ENCODE measurements at regions not wholly inside any gene's neighbourhood (a gene's known extent, or its start where the extent isn't known, plus 50 kb on each side); places are given as distances from the start of the nearest gene placed in this dataset.

GRCh38 chr7:46173476-46174195, 252.6 kb upstream of the IGFBP3 start:
- no peak for DNase-seq
- POLR2A ChIA-PET, result no interaction called here
- no peaks in the 10 kb centered on the region for H3K36me3 ChIP-seq (ENCODE audit: insufficient read depth, low read length)
- H3K27me3 Mint-ChIP-seq, result no peaks in the 10 kb centered on the region
- H3K27ac Mint-ChIP-seq, result no peak overlapping the region
- no peaks in the 10 kb centered on the region for H3K27me3 ChIP-seq (ENCODE audit: control insufficient read depth in 1 of 2, insufficient read depth in 2 of 2, low read length in 2 of 2)
- no peaks in the 10 kb centered on the region for H3K36me3 Mint-ChIP-seq (ENCODE audit: low read depth)
- no peak for ATAC-seq (ENCODE audit: poor library complexity)
- TF ChIP-seq, protein P1, sequence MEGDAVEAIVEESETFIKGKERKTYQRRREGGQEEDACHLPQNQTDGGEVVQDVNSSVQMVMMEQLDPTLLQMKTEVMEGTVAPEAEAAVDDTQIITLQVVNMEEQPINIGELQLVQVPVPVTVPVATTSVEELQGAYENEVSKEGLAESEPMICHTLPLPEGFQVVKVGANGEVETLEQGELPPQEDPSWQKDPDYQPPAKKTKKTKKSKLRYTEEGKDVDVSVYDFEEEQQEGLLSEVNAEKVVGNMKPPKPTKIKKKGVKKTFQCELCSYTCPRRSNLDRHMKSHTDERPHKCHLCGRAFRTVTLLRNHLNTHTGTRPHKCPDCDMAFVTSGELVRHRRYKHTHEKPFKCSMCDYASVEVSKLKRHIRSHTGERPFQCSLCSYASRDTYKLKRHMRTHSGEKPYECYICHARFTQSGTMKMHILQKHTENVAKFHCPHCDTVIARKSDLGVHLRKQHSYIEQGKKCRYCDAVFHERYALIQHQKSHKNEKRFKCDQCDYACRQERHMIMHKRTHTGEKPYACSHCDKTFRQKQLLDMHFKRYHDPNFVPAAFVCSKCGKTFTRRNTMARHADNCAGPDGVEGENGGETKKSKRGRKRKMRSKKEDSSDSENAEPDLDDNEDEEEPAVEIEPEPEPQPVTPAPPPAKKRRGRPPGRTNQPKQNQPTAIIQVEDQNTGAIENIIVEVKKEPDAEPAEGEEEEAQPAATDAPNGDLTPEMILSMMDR (IDR thresholded peaks at IDR 0.05), result no peak
- no peaks in the 10 kb centered on the region for H3K9me3 Mint-ChIP-seq
- H3K27ac ChIP-seq (ENCODE audit: low read depth in 1 of 2, low read length in 2 of 2), result no peak overlapping the region
- no peaks in the 10 kb centered on the region for H3K4me1 ChIP-seq (ENCODE audit: insufficient read depth, low read length)
- CTCF ChIA-PET, result no interaction called here
- no peak overlapping the region for H3K4me3 ChIP-seq (ENCODE audit: low read length)
- H3K4me3 Mint-ChIP-seq, result no peak overlapping the region
- H3K4me1 Mint-ChIP-seq (ENCODE audit: low read depth), result no peaks in the 10 kb centered on the region
- H3K9me3 ChIP-seq (ENCODE audit: control insufficient read depth in 1 of 2, insufficient read depth in 1 of 2, low read length in 2 of 2), result peaks cover 0 to 5% of the 10 kb centered on the region in 2 experiments
- intact Hi-C loops (cut with DNase I, micrococcal nuclease), result no loop called here

DNA sequence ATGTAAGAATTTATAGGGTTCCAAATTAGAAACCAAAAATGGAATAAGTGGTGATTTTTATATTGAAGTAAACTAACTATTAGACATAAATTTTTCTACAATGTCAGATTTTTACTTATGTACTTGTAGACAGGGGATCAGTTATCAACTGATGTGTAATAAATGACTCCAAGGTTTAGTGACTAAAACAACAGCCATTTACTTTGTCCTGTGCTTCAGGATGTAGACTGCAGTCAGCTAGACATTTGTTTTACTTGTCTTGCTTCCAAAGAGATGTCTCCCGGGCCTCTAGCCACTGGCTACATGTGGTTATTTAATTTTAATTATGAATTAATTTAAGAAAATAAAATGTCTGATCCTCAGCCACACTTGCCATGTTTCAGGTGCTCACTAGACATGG, 249.7 kb upstream of the IGFBP3 start:
- CTCF ChIA-PET, result interaction anchor here (1.0 kb wide), 1 partner anchor 33 kb away, joined by 3 read pairs; no protein-coding TSS in a partner anchor
- H3K27ac Mint-ChIP-seq, result no peak overlapping the region

DNA sequence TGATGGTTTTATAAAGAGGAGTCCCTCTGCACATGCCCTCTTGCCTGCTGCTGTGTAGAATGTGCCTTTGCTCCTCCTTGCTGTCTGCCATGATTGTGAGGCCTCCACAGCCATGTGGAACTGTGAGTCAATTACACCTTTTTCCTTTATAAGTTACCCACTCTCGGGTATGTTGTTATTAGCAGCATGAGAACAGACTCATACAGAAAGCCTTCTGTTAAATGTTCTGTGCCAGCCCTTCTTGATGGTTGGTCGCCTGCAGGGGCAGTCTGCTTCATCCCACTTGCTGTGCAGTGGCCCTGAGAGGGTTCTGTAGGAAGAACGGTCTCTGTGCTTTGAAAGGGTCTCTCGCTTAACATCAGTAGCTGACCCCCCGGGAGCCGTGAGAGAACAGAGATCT, 248.9 kb upstream of the IGFBP3 start:
- H3K27me3 ChIP-seq (ENCODE audit: control insufficient read depth in 1 of 2, insufficient read depth in 2 of 2, low read length in 2 of 2), result no peaks in the 10 kb centered on the region
- H3K9me3 ChIP-seq (ENCODE audit: control insufficient read depth in 1 of 2, insufficient read depth in 1 of 2, low read length in 2 of 2), result peaks cover 0 to 5% of the 10 kb centered on the region in 2 experiments
- TF ChIP-seq, protein P1 (IDR thresholded peaks at IDR 0.05), result no peak
- intact Hi-C loops (cut with DNase I, micrococcal nuclease), result no loop called here
- H3K36me3 ChIP-seq (ENCODE audit: insufficient read depth, low read length), result no peaks in the 10 kb centered on the region
- ChIA-PET CTCF (interaction anchor here (1.0 kb wide), 1 partner anchor 34 kb away, joined by 3 read pairs; no protein-coding TSS in a partner anchor), POLR2A (no interaction called here)
- no peaks in the 10 kb centered on the region for H3K36me3 Mint-ChIP-seq (ENCODE audit: low read depth)
- no peak for ATAC-seq (ENCODE audit: poor library complexity)
- H3K9me3 Mint-ChIP-seq, result no peaks in the 10 kb centered on the region
- H3K4me3 Mint-ChIP-seq, result no peak overlapping the region
- H3K27me3 Mint-ChIP-seq, result no peaks in the 10 kb centered on the region
- DNase-seq, result no peak
- no peak overlapping the region for H3K4me3 ChIP-seq (ENCODE audit: low read length)
- no peak overlapping the region for H3K27ac ChIP-seq (ENCODE audit: low read depth in 1 of 2, low read length in 2 of 2)
- H3K4me1 Mint-ChIP-seq (ENCODE audit: low read depth), result no peaks in the 10 kb centered on the region
- H3K27ac Mint-ChIP-seq, result no peak overlapping the region
- H3K4me1 ChIP-seq (ENCODE audit: insufficient read depth, low read length), result no peaks in the 10 kb centered on the region

More for the DNA sequence above, 249.7 kb upstream of the IGFBP3 start:
- no peaks in the 10 kb centered on the region for H3K9me3 Mint-ChIP-seq
- intact Hi-C loops (cut with DNase I, micrococcal nuclease), result no loop called here
- TF ChIP-seq, protein P1 (IDR thresholded peaks at IDR 0.05), result no peak
- peaks cover 0 to 5% of the 10 kb centered on the region in 2 experiments for H3K9me3 ChIP-seq (ENCODE audit: control insufficient read depth in 1 of 2, insufficient read depth in 1 of 2, low read length in 2 of 2)
- no peak overlapping the region for H3K27ac ChIP-seq (ENCODE audit: low read depth in 1 of 2, low read length in 2 of 2)
- ATAC-seq (ENCODE audit: poor library complexity) (no peak), DNase-seq (no peak)
- POLR2A ChIA-PET, result no interaction called here
- H3K27me3 Mint-ChIP-seq, result no peaks in the 10 kb centered on the region
- H3K4me1 Mint-ChIP-seq (ENCODE audit: low read depth), result no peaks in the 10 kb centered on the region
- H3K36me3 ChIP-seq (ENCODE audit: insufficient read depth, low read length), result no peaks in the 10 kb centered on the region
- no peak overlapping the region for H3K4me3 Mint-ChIP-seq
- H3K4me1 ChIP-seq (ENCODE audit: insufficient read depth, low read length), result no peaks in the 10 kb centered on the region
- H3K4me3 ChIP-seq (ENCODE audit: low read length), result no peak overlapping the region
- no peaks in the 10 kb centered on the region for H3K27me3 ChIP-seq (ENCODE audit: control insufficient read depth in 1 of 2, insufficient read depth in 2 of 2, low read length in 2 of 2)
- H3K36me3 Mint-ChIP-seq (ENCODE audit: low read depth), result no peaks in the 10 kb centered on the region

All from CD4-positive, alpha-beta T cell (primary cell).